ENCODE measurements at regions not wholly inside any gene's neighbourhood (a gene's known extent, or its start where the extent isn't known, plus 50 kb on each side); places are given as distances from the start of the nearest gene placed in this dataset.

DNA sequence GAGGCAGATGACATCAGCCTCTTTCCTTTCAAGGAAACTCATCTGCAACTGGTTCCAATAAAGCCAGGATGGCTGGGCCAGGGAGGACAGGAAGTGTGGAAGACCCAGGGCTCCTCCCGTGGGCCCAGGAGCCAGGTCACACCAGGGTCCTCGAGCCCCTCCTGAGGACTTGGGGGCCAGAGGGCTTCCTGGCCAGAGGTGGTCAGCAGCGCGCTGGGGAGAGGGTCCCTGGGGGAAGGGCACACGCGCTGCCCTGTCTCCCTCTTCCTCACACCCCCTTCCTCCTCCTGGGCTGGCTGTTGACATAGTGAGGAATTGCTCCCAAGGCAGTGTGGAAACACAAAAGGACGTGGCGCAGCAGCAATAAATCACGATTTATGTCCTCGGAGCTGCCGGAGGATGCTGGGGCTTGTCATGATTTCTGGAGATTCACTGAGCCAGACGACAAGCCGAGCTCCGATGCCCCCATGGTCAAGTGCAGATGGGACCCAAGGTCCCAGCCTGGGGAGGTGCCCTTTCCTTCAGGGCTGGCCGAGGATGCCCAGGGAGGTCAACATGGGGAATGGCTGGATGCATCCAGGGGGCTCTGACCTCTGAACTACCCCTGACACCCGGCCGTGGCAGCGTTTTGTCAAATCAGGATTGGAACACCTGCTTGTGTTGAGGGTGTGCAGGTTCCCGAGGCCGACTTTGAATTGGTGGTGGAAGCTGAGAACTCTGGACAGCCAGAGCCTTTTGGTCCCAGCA is 152.6 kb downstream of the IRF8 start:
- WGBS, 2 donors = 13 to 43% methylated on average over 20 of the region's 20 CpGs
- TF ChIP-seq EP300 (IDR thresholded peaks at IDR 0.05) = no peak
- peak in 2 of 4 donors; percentile 13 to 20 for TF ChIP-seq POLR2AphosphoS5 (IDR thresholded peaks at IDR 0.05)
- DNase-seq = no peak
- H3K36me3 ChIP-seq = no peaks in the 10 kb centered on the region
- peaks cover 0 to 11% (median 4%) of the 10 kb centered on the region in 4 donors for H3K4me1 ChIP-seq
- H3K9me3 ChIP-seq = no peaks in the 10 kb centered on the region
- H3K27me3 ChIP-seq = no peaks in the 10 kb centered on the region
- peak overlapping the region in 2 of 4 donors; percentile 6 to 15 for H3K4me3 ChIP-seq
- H3K27ac ChIP-seq = peak overlapping the region in 1 of 4 donors; percentile 21
- intact Hi-C loops (cut with DNase I) = no loop called here

DNA sequence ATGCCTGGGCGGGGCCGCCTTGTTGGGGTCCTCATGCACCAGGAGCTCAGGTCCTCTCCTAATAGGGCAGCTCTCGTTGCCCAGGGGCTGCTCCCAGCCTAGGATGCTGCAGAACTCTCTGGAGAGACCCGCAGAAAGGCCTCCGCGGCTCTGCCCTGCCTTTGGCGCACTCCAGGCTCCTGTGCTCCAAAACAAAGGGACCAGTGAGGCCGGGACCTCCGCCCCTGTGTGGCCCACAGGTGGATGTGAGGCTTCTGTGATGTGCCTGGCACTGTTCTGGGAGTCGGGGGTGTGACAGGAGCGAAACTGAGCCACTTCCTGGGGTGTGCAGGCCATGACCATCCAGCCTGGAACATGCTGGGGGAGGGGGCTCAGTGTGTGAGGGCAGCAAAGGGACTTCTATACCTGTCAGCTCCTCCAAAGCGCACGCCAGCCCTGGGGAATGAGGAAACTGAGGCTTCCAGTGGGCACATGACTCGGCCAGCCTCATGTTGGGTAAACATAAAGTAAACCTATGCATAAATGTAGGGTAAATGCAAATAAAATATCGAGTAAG is 153.2 kb downstream of the IRF8 start:
- Histone ChIP-seq H3K27ac (no peak overlapping the region), H3K9me3 (no peaks in the 10 kb centered on the region), H3K4me1 (peaks cover 0 to 11% (median 4%) of the 10 kb centered on the region in 4 donors), H3K27me3 (no peaks in the 10 kb centered on the region), H3K4me3 (no peak overlapping the region), H3K36me3 (no peaks in the 10 kb centered on the region)
- 67 to 82% methylated on average over 15 of the region's 15 CpGs for WGBS, 2 donors
- intact Hi-C loops (cut with DNase I) = no loop called here
- TF ChIP-seq POLR2A (IDR thresholded peaks at IDR 0.05) (no peak), CTCF (IDR thresholded peaks at IDR 0.05) (no peak), EP300 (IDR thresholded peaks at IDR 0.05) (no peak), POLR2AphosphoS5 (IDR thresholded peaks at IDR 0.05) (no peak)
- DNase-seq = peak; percentile 37

DNA sequence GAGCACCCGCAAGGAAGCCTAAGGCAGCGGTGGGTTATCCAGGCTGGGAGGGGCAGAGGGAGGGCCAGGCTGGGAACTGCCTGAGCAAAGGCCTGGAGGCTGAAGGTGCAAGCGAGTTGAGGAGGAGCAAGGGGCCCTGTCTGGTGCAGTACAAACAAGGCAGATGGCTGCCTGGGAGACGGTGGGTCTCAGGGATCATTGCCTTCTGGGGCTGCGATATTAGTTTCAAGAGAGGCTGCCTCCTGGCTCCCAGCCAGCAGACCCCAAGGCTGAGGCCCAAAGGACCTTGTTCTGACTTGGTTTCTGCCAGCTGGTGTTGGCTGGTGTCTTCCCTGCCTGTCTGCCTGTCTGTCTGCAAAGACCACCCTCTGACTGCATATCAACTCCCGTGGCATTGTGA is 154.0 kb downstream of the IRF8 start:
- WGBS, 2 donors = 75 to 83% methylated on average over 6 of the region's 6 CpGs
- Histone ChIP-seq H3K27me3 (no peaks in the 10 kb centered on the region), H3K27ac (no peak overlapping the region), H3K9me3 (no peaks in the 10 kb centered on the region), H3K4me3 (no peak overlapping the region), H3K4me1 (peaks cover 0 to 11% (median 4%) of the 10 kb centered on the region in 4 donors), H3K36me3 (no peaks in the 10 kb centered on the region)
- TF ChIP-seq CTCF (IDR thresholded peaks at IDR 0.05) = no peak
- no peak for TF ChIP-seq POLR2AphosphoS5 (IDR thresholded peaks at IDR 0.05)
- no peak for TF ChIP-seq EP300 (IDR thresholded peaks at IDR 0.05)
- TF ChIP-seq POLR2A (IDR thresholded peaks at IDR 0.05) = no peak
- peak; percentile 53 for DNase-seq
- intact Hi-C loops (cut with DNase I) = no loop called here

GRCh38 chr16:86059253-86060171 is 160.6 kb downstream of the IRF8 start:
- H3K36me3 ChIP-seq = no peaks in the 10 kb centered on the region
- DNase-seq = peak; percentile 89
- H3K4me3 ChIP-seq = no peak overlapping the region
- peaks cover 0 to 36% (median 27%) of the 10 kb centered on the region in 4 donors for H3K4me1 ChIP-seq
- intact Hi-C loops (cut with DNase I) = no loop called here
- H3K9me3 ChIP-seq = no peaks in the 10 kb centered on the region
- no peaks in the 10 kb centered on the region for H3K27me3 ChIP-seq
- WGBS, 2 donors = 77 to 84% methylated on average over 15 of the region's 15 CpGs
- peak overlapping the region; percentile 48 to 82 (median 62) for H3K27ac ChIP-seq
- TF ChIP-seq CTCF (IDR thresholded peaks at IDR 0.05) (no peak), POLR2AphosphoS5 (IDR thresholded peaks at IDR 0.05) (peak in 2 of 4 donors; percentile 20 to 65), EP300 (IDR thresholded peaks at IDR 0.05) (peak in 1 of 4 donors; percentile 48)

Data from sigmoid colon (tissue), 6 donors.